Esophagus muscularis mucosa (tissue), 4 donors: ENCODE measurements at regions not wholly inside any gene's neighbourhood (a gene's known extent, or its start where the extent isn't known, plus 50 kb on each side); places are given as distances from the start of the nearest gene placed in this dataset.

Experiments used
- DNase-seq: peaks from one replicate; pipeline ENCODE4 v3.0.0-alpha.2; 2017; ENCODE audit errors: extremely low spot score
- H3K27ac ChIP-seq, 4 donors: fragments of 200-600 bp; sonication (generic); replicated peaks in 1 of 4; 1 replicate in 3 of 4; 2 replicates in 1 of 4; pipeline ENCODE4 v1.5.1; 2016 to 2019; ENCODE audit warnings: mild to moderate bottlenecking in 1 of 4
- H3K27me3 ChIP-seq, 4 donors: fragments of 200-600 bp; sonication (generic); one replicate each; pipeline versions ENCODE4 v1.5.1 to v1.6.0; 2016 to 2019
- H3K36me3 ChIP-seq, 4 donors: fragments of 200-600 bp; sonication (generic); one replicate each; pipeline ENCODE4 v1.5.1; 2016 to 2019
- H3K4me1 ChIP-seq, 4 donors: fragments of 200-600 bp; sonication (generic); one replicate each; pipeline ENCODE4 v1.5.1; 2016 to 2019
- H3K4me3 ChIP-seq, 4 donors: fragments of 200-600 bp; sonication (generic); 1 replicate in 2 of 4; 2 replicates in 2 of 4; pipeline ENCODE4 v1.5.1; 2016 to 2019; ENCODE audit warnings: mild to moderate bottlenecking in 4 of 4, moderate library complexity in 1 of 4
- H3K9me3 ChIP-seq, 4 donors: fragments of 200-600 bp; sonication (generic); 1 replicate in 3 of 4; 2 replicates in 1 of 4; pipeline ENCODE4 v1.5.1; 2016 to 2019
- CTCF ChIP-seq, 3 experiments: fragments of 200-600 bp in 2 of 3; fragments of 450-650 bp in 1 of 3; sonication (generic) in 2 of 3; IDR thresholded peaks; one replicate each; pipeline ENCODE4 v1.5.1; 2017 to 2019; ENCODE audit warnings: antibody characterized with exemption in 3 of 3, mild to moderate bottlenecking in 2 of 3, moderate library complexity in 1 of 3
- EP300 ChIP-seq: sonication (generic); formaldehyde crosslinking; IDR thresholded peaks from one replicate; pipeline ENCODE4 v1.6.1; 2017; ENCODE audit warnings: antibody characterized with exemption
- POLR2A ChIP-seq: fragments of 450-650 bp; IDR thresholded peaks from one replicate; pipeline ENCODE4 v1.6.1; 2017; ENCODE audit warnings: antibody characterized with exemption, moderate library complexity, mild to moderate bottlenecking, low read depth
- POLR2AphosphoS5 ChIP-seq, 2 donors: sonication (generic); formaldehyde crosslinking; IDR thresholded peaks; one replicate each; pipeline ENCODE4 v1.6.1; 2017; ENCODE audit warnings: antibody characterized with exemption in 2 of 2
- WGBS: methylation state at CpG from one replicate; pipeline ENCODE4 v1.1.5; 2018; 5-methylcytosine and 5-hydroxymethylcytosine counted together
- intact Hi-C: fragments of 100-400 bp; cut with DNase I; formaldehyde crosslinking; loops from one replicate; pipeline ENCODE4 v1.15.1; 2023

- intact Hi-C loops: no loop called here
- no peaks in the 10 kb centered on the region for H3K9me3 ChIP-seq
- no peak overlapping the region for H3K27ac ChIP-seq
- no peak for TF ChIP-seq CTCF (IDR thresholded peaks at IDR 0.05)
- no peak for TF ChIP-seq EP300
- no peak for TF ChIP-seq POLR2AphosphoS5 (IDR thresholded peaks at IDR 0.05)
- TF ChIP-seq POLR2A: no peak
- no peak overlapping the region for H3K4me3 ChIP-seq
- WGBS: 25% methylated on average over 2 of the region's 2 CpGs
- no peaks in the 10 kb centered on the region for H3K4me1 ChIP-seq
- peaks cover 0 to 12% (median 0%) of the 10 kb centered on the region in 4 donors for H3K27me3 ChIP-seq
- no peaks in the 10 kb centered on the region for H3K36me3 ChIP-seq
- no peak for DNase-seq
Observed at GRCh38 chr5:135088911-135089310, 54.9 kb upstream of the PITX1 start.

- H3K27me3 ChIP-seq: peaks cover 0 to 12% (median 0%) of the 10 kb centered on the region in 4 donors
- no peaks in the 10 kb centered on the region for H3K9me3 ChIP-seq
- H3K36me3 ChIP-seq: no peaks in the 10 kb centered on the region
- DNase-seq: no peak
- TF ChIP-seq POLR2AphosphoS5 (IDR thresholded peaks at IDR 0.05): no peak
- WGBS: 86% methylated on average over 1 of the region's 1 CpG
- no peak overlapping the region for H3K27ac ChIP-seq
- H3K4me1 ChIP-seq: no peaks in the 10 kb centered on the region
- H3K4me3 ChIP-seq: no peak overlapping the region
- intact Hi-C loops: no loop called here
Observed at GRCh38 chr5:135087950-135088349, 53.9 kb upstream of the PITX1 start.

- intact Hi-C loops: no loop called here
- Histone ChIP-seq H3K9me3 (peaks cover 0 to 12% (median 8%) of the 10 kb centered on the region in 4 donors), H3K4me3 (no peak overlapping the region), H3K4me1 (no peaks in the 10 kb centered on the region), H3K27me3 (peaks cover 0 to 12% (median 0%) of the 10 kb centered on the region in 4 donors), H3K36me3 (no peaks in the 10 kb centered on the region), H3K27ac (no peak overlapping the region)
- WGBS: 93% methylated on average over 11 of the region's 17 CpGs
- TF ChIP-seq CTCF (IDR thresholded peaks at IDR 0.05) (no peak), POLR2A (no peak), EP300 (no peak), POLR2AphosphoS5 (IDR thresholded peaks at IDR 0.05) (no peak)
- DNase-seq: no peak
Observed at GRCh38 chr5:135085936-135086725, 52.1 kb upstream of the PITX1 start.

GRCh38 chr5:135085133-135085935 lies 51.3 kb upstream of the PITX1 start:
- no peak overlapping the region for H3K27ac ChIP-seq
- no peak for DNase-seq
- H3K4me3 ChIP-seq: no peak overlapping the region
- 68% methylated on average over 5 of the region's 6 CpGs for WGBS
- TF ChIP-seq CTCF (IDR thresholded peaks at IDR 0.05) (no peak), EP300 (no peak), POLR2A (no peak), POLR2AphosphoS5 (IDR thresholded peaks at IDR 0.05) (no peak)
- H3K27me3 ChIP-seq: peaks cover 0 to 12% (median 0%) of the 10 kb centered on the region in 4 donors
- H3K9me3 ChIP-seq: peaks cover 0 to 19% (median 11%) of the 10 kb centered on the region in 4 donors
- H3K4me1 ChIP-seq: no peaks in the 10 kb centered on the region
- H3K36me3 ChIP-seq: no peaks in the 10 kb centered on the region
- intact Hi-C loops: no loop called here
